ENCODE measurements at regions not wholly inside any gene's neighbourhood (a gene's known extent, or its start where the extent isn't known, plus 50 kb on each side); places are given as distances from the start of the nearest gene placed in this dataset.

DNA sequence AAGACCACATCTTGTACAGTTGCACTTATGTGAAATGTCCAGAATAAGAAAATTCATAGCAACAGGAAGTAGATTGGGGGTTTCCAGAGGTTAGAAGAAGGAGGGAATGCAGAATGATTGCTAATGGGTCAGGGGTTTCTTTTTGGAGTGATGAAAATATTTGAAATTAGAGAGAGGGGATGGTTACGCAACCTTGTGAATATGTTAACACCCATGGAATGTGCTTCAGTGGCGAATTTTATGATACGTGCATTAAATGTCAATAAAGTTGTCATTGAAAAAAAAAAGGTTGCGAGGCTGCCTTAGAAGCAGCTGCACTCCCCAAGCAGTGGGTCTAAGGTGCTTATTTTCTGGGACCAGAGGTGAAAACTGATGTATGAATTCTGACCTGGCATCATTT lies 64.4 kb upstream of the SUB1 start:
- Histone ChIP-seq H3K27ac (ENCODE audit: low read depth, low read length, poor library complexity, severe bottlenecking) (no peak overlapping the region), H3K9ac (ENCODE audit: low read length) (no peak overlapping the region), H3K4me2 (ENCODE audit: low read length) (no peak overlapping the region), H3K79me2 (ENCODE audit: insufficient read depth, low read length) (no peaks in the 10 kb centered on the region), H2AFZ (ENCODE audit: low read length) (no peak overlapping the region), H3K27me3 (ENCODE audit: insufficient read depth, low read length) (no peaks in the 10 kb centered on the region), H3K36me3 (ENCODE audit: insufficient read depth, low read length) (no peaks in the 10 kb centered on the region), H4K20me1 (ENCODE audit: insufficient read depth, low read length) (no peaks in the 10 kb centered on the region), H3K4me1 (ENCODE audit: insufficient read depth, low read length, severe bottlenecking) (no peaks in the 10 kb centered on the region), H3K4me3 (ENCODE audit: low read depth, low read length, poor library complexity, severe bottlenecking) (no peak overlapping the region), H3K9me2 (ENCODE audit: low read depth, low read length) (no peaks in the 10 kb centered on the region), H3K9me3 (ENCODE audit: low read length) (no peaks in the 10 kb centered on the region), H3F3A (ENCODE audit: insufficient read depth, low read length) (no peaks in the 10 kb centered on the region)
- TF ChIP-seq CTCF (IDR thresholded peaks at IDR 0.05; ENCODE audit: low read length) (no peak), EZH2 (IDR thresholded peaks at IDR 0.05; ENCODE audit: borderline replicate concordance, low read length) (no peak)

GRCh38 chr5:32520356-32520755 lies 65.0 kb upstream of the SUB1 start:
- no peaks in the 10 kb centered on the region for H3K36me3 ChIP-seq (ENCODE audit: insufficient read depth, low read length)
- H3K4me1 ChIP-seq (ENCODE audit: insufficient read depth, low read length, severe bottlenecking): no peaks in the 10 kb centered on the region
- no peaks in the 10 kb centered on the region for H3K79me2 ChIP-seq (ENCODE audit: insufficient read depth, low read length)
- H3K9me3 ChIP-seq (ENCODE audit: low read length): no peaks in the 10 kb centered on the region
- H3K27me3 ChIP-seq (ENCODE audit: insufficient read depth, low read length): no peaks in the 10 kb centered on the region
- no peak overlapping the region for H3K4me3 ChIP-seq (ENCODE audit: low read depth, low read length, poor library complexity, severe bottlenecking)
- H4K20me1 ChIP-seq (ENCODE audit: insufficient read depth, low read length): no peaks in the 10 kb centered on the region
- H2AFZ ChIP-seq (ENCODE audit: low read length): no peak overlapping the region
- H3F3A ChIP-seq (ENCODE audit: insufficient read depth, low read length): no peaks in the 10 kb centered on the region
- H3K4me2 ChIP-seq (ENCODE audit: low read length): no peak overlapping the region
- H3K27ac ChIP-seq (ENCODE audit: low read depth, low read length, poor library complexity, severe bottlenecking): no peak overlapping the region
- TF ChIP-seq CTCF (IDR thresholded peaks at IDR 0.05; ENCODE audit: low read length) (no peak), EZH2 (IDR thresholded peaks at IDR 0.05; ENCODE audit: borderline replicate concordance, low read length) (no peak)
- no peaks in the 10 kb centered on the region for H3K9me2 ChIP-seq (ENCODE audit: low read depth, low read length)
- H3K9ac ChIP-seq (ENCODE audit: low read length): no peak overlapping the region

- TF ChIP-seq CTCF (IDR thresholded peaks at IDR 0.05; ENCODE audit: low read length) (no peak), EZH2 (IDR thresholded peaks at IDR 0.05; ENCODE audit: borderline replicate concordance, low read length) (no peak)
- H3K9me2 ChIP-seq (ENCODE audit: low read depth, low read length): no peaks in the 10 kb centered on the region
- no peaks in the 10 kb centered on the region for H4K20me1 ChIP-seq (ENCODE audit: insufficient read depth, low read length)
- H2AFZ ChIP-seq (ENCODE audit: low read length): no peak overlapping the region
- no peak overlapping the region for H3K4me3 ChIP-seq (ENCODE audit: low read depth, low read length, poor library complexity, severe bottlenecking)
- H3K36me3 ChIP-seq (ENCODE audit: insufficient read depth, low read length): no peaks in the 10 kb centered on the region
- H3K27me3 ChIP-seq (ENCODE audit: insufficient read depth, low read length): no peaks in the 10 kb centered on the region
- no peak overlapping the region for H3K4me2 ChIP-seq (ENCODE audit: low read length)
- no peaks in the 10 kb centered on the region for H3K79me2 ChIP-seq (ENCODE audit: insufficient read depth, low read length)
- H3K9me3 ChIP-seq (ENCODE audit: low read length): no peaks in the 10 kb centered on the region
- no peaks in the 10 kb centered on the region for H3F3A ChIP-seq (ENCODE audit: insufficient read depth, low read length)
- H3K27ac ChIP-seq (ENCODE audit: low read depth, low read length, poor library complexity, severe bottlenecking): no peak overlapping the region
- H3K9ac ChIP-seq (ENCODE audit: low read length): no peak overlapping the region
- H3K4me1 ChIP-seq (ENCODE audit: insufficient read depth, low read length, severe bottlenecking): no peaks in the 10 kb centered on the region
Observed at GRCh38 chr5:32519508-32519907, 65.8 kb upstream of the SUB1 start.

Data from OCI-LY1 (cell line).